Trophoblast cell (in vitro differentiated cells and primary cell): ENCODE measurements at regions not wholly inside any gene's neighbourhood (a gene's known extent, or its start where the extent isn't known, plus 50 kb on each side); places are given as distances from the start of the nearest gene placed in this dataset.

Experiments used
- DNase-seq, 2 donors: peaks; one replicate each; pipeline ENCODE4 v3.0.0-alpha.2; 2016
- H2AFZ ChIP-seq: 2 replicates; pipeline ENCODE4 v1.6.1; 2013; ENCODE audit warnings: low read length, moderate library complexity, mild to moderate bottlenecking; ENCODE audit not compliant: insufficient read depth, poor library complexity
- H2AK5ac ChIP-seq: 2 replicates; pipeline ENCODE4 v1.6.1; 2013; ENCODE audit warnings: mild to moderate bottlenecking, low read length
- H2BK120ac ChIP-seq: 2 replicates; pipeline ENCODE4 v1.6.1; 2013; ENCODE audit warnings: low read length, mild to moderate bottlenecking, moderate library complexity; ENCODE audit not compliant: insufficient read depth, poor library complexity
- H2BK12ac ChIP-seq: 2 replicates; pipeline ENCODE4 v1.6.1; 2013; ENCODE audit warnings: mild to moderate bottlenecking, low read length, moderate library complexity
- H2BK5ac ChIP-seq: 2 replicates; pipeline ENCODE4 v1.6.1; 2013; ENCODE audit warnings: low read length, low read depth, moderate library complexity, mild to moderate bottlenecking; ENCODE audit not compliant: poor library complexity
- H3K14ac ChIP-seq: 2 replicates; pipeline ENCODE4 v1.6.1; 2013; ENCODE audit warnings: mild to moderate bottlenecking, low read length
- H3K18ac ChIP-seq: 2 replicates; pipeline ENCODE4 v1.6.1; 2013; ENCODE audit warnings: mild to moderate bottlenecking, low read length
- H3K23ac ChIP-seq: 2 replicates; pipeline ENCODE4 v1.6.1; 2013; ENCODE audit warnings: low read length
- H3K27ac ChIP-seq: 2 replicates; pipeline ENCODE4 v1.5.1; 2013; ENCODE audit warnings: low read depth, mild to moderate bottlenecking, inconsistent platforms, low read length, moderate library complexity
- H3K27me3 ChIP-seq: 2 replicates; pipeline ENCODE4 v1.6.1; 2013; ENCODE audit warnings: inconsistent platforms, mild to moderate bottlenecking, low read length, moderate library complexity; ENCODE audit not compliant: insufficient read depth
- H3K36me3 ChIP-seq, 2 experiments: 1 replicate in 1 of 2; 2 replicates in 1 of 2; pipeline ENCODE4 v1.6.1; 2013; ENCODE audit warnings: low read length in 2 of 2, mild to moderate bottlenecking in 2 of 2, moderate library complexity in 1 of 2; ENCODE audit not compliant: insufficient read depth in 2 of 2, control insufficient read depth in 1 of 2
- H3K4ac ChIP-seq: 2 replicates; pipeline ENCODE4 v1.6.1; 2013; ENCODE audit warnings: low read depth, mild to moderate bottlenecking, low read length, moderate library complexity
- H3K4me1 ChIP-seq, 2 experiments: 1 replicate in 1 of 2; 2 replicates in 1 of 2; pipeline ENCODE4 v1.6.1; 2013; ENCODE audit warnings: low read length in 2 of 2, mild to moderate bottlenecking in 2 of 2, moderate library complexity in 1 of 2; ENCODE audit not compliant: insufficient read depth in 2 of 2, control insufficient read depth in 1 of 2
- H3K4me2 ChIP-seq: 2 replicates; pipeline ENCODE4 v1.6.1; 2013; ENCODE audit warnings: inconsistent platforms, mild to moderate bottlenecking, low read length, moderate library complexity
- H3K4me3 ChIP-seq: 2 replicates; pipeline ENCODE4 v1.5.1; 2013; ENCODE audit warnings: mild to moderate bottlenecking, low read depth, low read length, inconsistent platforms
- H3K79me1 ChIP-seq: one replicate; pipeline ENCODE4 v1.6.1; 2013; ENCODE audit warnings: low read length
- H3K79me2 ChIP-seq: 2 replicates; pipeline ENCODE4 v1.6.1; 2013; ENCODE audit warnings: low read length, mild to moderate bottlenecking; ENCODE audit not compliant: control insufficient read depth, insufficient read depth, poor library complexity
- H3K9ac ChIP-seq: 2 replicates; pipeline ENCODE4 v1.6.1; 2013; ENCODE audit warnings: mild to moderate bottlenecking, low read length
- H3K9me3 ChIP-seq: 2 replicates; pipeline ENCODE4 v1.6.1; 2013; ENCODE audit warnings: low read depth, mild to moderate bottlenecking, control low read depth, inconsistent platforms, low read length; ENCODE audit not compliant: insufficient read depth
- H4K12ac ChIP-seq: 2 replicates; pipeline ENCODE4 v1.6.1; 2013; ENCODE audit warnings: low read depth, mild to moderate bottlenecking, low read length, moderate library complexity
- H4K8ac ChIP-seq: 2 replicates; pipeline ENCODE4 v1.6.1; 2013; ENCODE audit warnings: low read depth, mild to moderate bottlenecking, low read length, moderate library complexity
- H4K91ac ChIP-seq: one replicate; pipeline ENCODE4 v1.6.1; 2013; ENCODE audit warnings: low read depth, mild to moderate bottlenecking, low read length, moderate library complexity
- WGBS: extraction: QIAGEN DNeasy Blood & Tissue Kit; methylation state at CpG from one replicate; pipeline ENCODE4 v1.1.7; 2013; ENCODE audit warnings: missing lambda C conversion rate; ENCODE audit not compliant: insufficient read length, insufficient coverage; ENCODE audit errors: extremely low coverage; 5-methylcytosine and 5-hydroxymethylcytosine counted together

GRCh38 chrX:14164828-14165227 lies 135.1 kb upstream of the GEMIN8 start:
- H3K36me3 ChIP-seq = no peaks in the 10 kb centered on the region
- no CpG with 5 or more reads among the region's 1 CpG for WGBS
- H3K4me3 ChIP-seq = no peak overlapping the region
- H2AK5ac ChIP-seq = no peak overlapping the region
- H3K9ac ChIP-seq = no peak overlapping the region
- H3K79me2 ChIP-seq = no peaks in the 10 kb centered on the region
- no peaks in the 10 kb centered on the region for H3K27me3 ChIP-seq
- H4K12ac ChIP-seq = no peak overlapping the region
- H3K4me1 ChIP-seq = no peaks in the 10 kb centered on the region
- H2BK12ac ChIP-seq = no peak overlapping the region
- no peak overlapping the region for H4K91ac ChIP-seq
- no peak overlapping the region for H3K4ac ChIP-seq
- no peak overlapping the region for H3K4me2 ChIP-seq
- no peak for DNase-seq
- no peak overlapping the region for H3K14ac ChIP-seq
- no peak overlapping the region for H3K23ac ChIP-seq
- H3K9me3 ChIP-seq = no peaks in the 10 kb centered on the region
- no peak overlapping the region for H3K27ac ChIP-seq
- H3K18ac ChIP-seq = no peak overlapping the region
- H2BK120ac ChIP-seq = no peak overlapping the region
- H2BK5ac ChIP-seq = no peak overlapping the region
- H2AFZ ChIP-seq = no peak overlapping the region
- no peaks in the 10 kb centered on the region for H3K79me1 ChIP-seq
- H4K8ac ChIP-seq = no peak overlapping the region

GRCh38 chrX:14125462-14125861 lies 95.8 kb upstream of the GEMIN8 start:
- WGBS = no CpG with 5 or more reads among the region's 4 CpGs
- no peak overlapping the region for H3K18ac ChIP-seq

GRCh38 chrX:14124562-14124961 lies 94.9 kb upstream of the GEMIN8 start:
- Histone ChIP-seq H4K91ac (no peak overlapping the region), H3K9ac (no peak overlapping the region), H3K27me3 (no peaks in the 10 kb centered on the region), H3K4me1 (peaks cover 0 to 5% of the 10 kb centered on the region in 2 experiments), H3K36me3 (no peaks in the 10 kb centered on the region), H3K23ac (no peak overlapping the region), H2BK120ac (no peak overlapping the region), H4K12ac (no peak overlapping the region), H2BK12ac (no peak overlapping the region), H2BK5ac (no peak overlapping the region), H3K4me2 (no peak overlapping the region), H3K27ac (no peak overlapping the region), H4K8ac (no peak overlapping the region), H3K79me2 (no peaks in the 10 kb centered on the region), H3K79me1 (no peaks in the 10 kb centered on the region), H3K4me3 (no peak overlapping the region), H3K18ac (no peak overlapping the region), H3K4ac (no peak overlapping the region), H2AFZ (no peak overlapping the region), H3K9me3 (no peaks in the 10 kb centered on the region), H3K14ac (no peak overlapping the region), H2AK5ac (no peak overlapping the region)
- no CpG with 5 or more reads among the region's 5 CpGs for WGBS
- DNase-seq = no peak

More at GRCh38 chrX:14125462-14125861, 95.8 kb upstream of the GEMIN8 start:
- no peak overlapping the region for H4K12ac ChIP-seq
- no peaks in the 10 kb centered on the region for H3K79me1 ChIP-seq
- no peak overlapping the region for H3K4me2 ChIP-seq
- no peak overlapping the region for H2AFZ ChIP-seq
- H4K8ac ChIP-seq = no peak overlapping the region
- H3K4me3 ChIP-seq = no peak overlapping the region
- H2BK5ac ChIP-seq = no peak overlapping the region
- H3K27ac ChIP-seq = no peak overlapping the region
- no peak overlapping the region for H3K4ac ChIP-seq
- H3K27me3 ChIP-seq = no peaks in the 10 kb centered on the region
- no peaks in the 10 kb centered on the region for H3K9me3 ChIP-seq
- H3K79me2 ChIP-seq = no peaks in the 10 kb centered on the region
- no peak overlapping the region for H3K23ac ChIP-seq
- DNase-seq = no peak
- H3K36me3 ChIP-seq = no peaks in the 10 kb centered on the region
- H2AK5ac ChIP-seq = no peak overlapping the region
- H3K14ac ChIP-seq = no peak overlapping the region
- no peak overlapping the region for H4K91ac ChIP-seq
- peaks cover 0 to 5% of the 10 kb centered on the region in 2 experiments for H3K4me1 ChIP-seq
- H2BK12ac ChIP-seq = no peak overlapping the region
- no peak overlapping the region for H3K9ac ChIP-seq
- H2BK120ac ChIP-seq = no peak overlapping the region

- Histone ChIP-seq H3K36me3 (no peaks in the 10 kb centered on the region), H2BK12ac (no peak overlapping the region), H3K4me3 (no peak overlapping the region), H3K18ac (no peak overlapping the region), H3K4ac (no peak overlapping the region), H3K9ac (no peak overlapping the region), H3K9me3 (no peaks in the 10 kb centered on the region), H2AK5ac (no peak overlapping the region), H3K23ac (no peak overlapping the region), H3K4me1 (no peaks in the 10 kb centered on the region), H2AFZ (no peak overlapping the region), H4K91ac (no peak overlapping the region), H3K27ac (no peak overlapping the region), H3K79me2 (no peaks in the 10 kb centered on the region), H4K8ac (no peak overlapping the region), H2BK120ac (no peak overlapping the region), H3K27me3 (no peaks in the 10 kb centered on the region), H3K14ac (no peak overlapping the region), H4K12ac (no peak overlapping the region), H3K4me2 (no peak overlapping the region), H3K79me1 (no peaks in the 10 kb centered on the region), H2BK5ac (no peak overlapping the region)
- WGBS = no CpG with 5 or more reads among the region's 13 CpGs
- peak; percentile 16 to 69 for DNase-seq
Observed at GRCh38 chrX:14095702-14096101, 66.0 kb upstream of the GEMIN8 start.
